HepG2 (cell line): ENCODE measurements at regions not wholly inside any gene's neighbourhood (a gene's known extent, or its start where the extent isn't known, plus 50 kb on each side); places are given as distances from the start of the nearest gene placed in this dataset.

Experiments
- ATAC-seq: fragments of 200-7000 bp; cut with Tn5 transposase; 3 replicates; pipeline ENCODE4 v1.9.1; 2020; ENCODE audit warnings: mild to moderate bottlenecking, moderate library complexity
- BruUV-seq: library from RNA; stranded (reverse); fragments of 400-500 nt; replicated peaks from 2 replicates; lab custom pipeline; 2021; lab: Mats Ljungman, UMichigan
- CTCF ChIA-PET: fragments of 300-600 bp; formaldehyde crosslinking; extraction: SDS; loops from one replicate; lab custom pipeline; 2021; ENCODE audit warnings: low total read pairs, inconsistent platforms, low intra/inter-chr PET ratio; lab: Yijun Ruan, JAX
- POLR2A ChIA-PET: fragments of 350-600 bp; sonication (Branson Sonifier 250); formaldehyde crosslinking; loops from one replicate; lab custom pipeline; 2020; ENCODE audit warnings: antibody characterized with exemption, inconsistent platforms; lab: Yijun Ruan, JAX
- DNase-seq: peaks from one replicate; pipeline ENCODE4 v3.0.0-alpha.2; 2015; ENCODE audit warnings: low spot score
- FAIRE-seq: peaks from 3 replicates; lab custom pipeline; 2011; peaks lifted over from hg19 to GRCh38; lab: Jason Lieb, UNC
- H2AFZ ChIP-seq: one replicate; pipeline ENCODE4 v1.6.1; 2011; ENCODE audit warnings: low read length, inconsistent platforms
- H3K27ac ChIP-seq: fragments of 300-600 bp; 3 replicates; pipeline ENCODE4 v1.8.0; 2011; ENCODE audit warnings: mixed run types, mild to moderate bottlenecking, mixed read lengths, low read length, inconsistent platforms; ENCODE audit not compliant: insufficient read depth; ENCODE audit errors: extremely low read length
- H3K27me3 ChIP-seq, 2 experiments: fragments of 200-600 bp in 1 of 2; 2 replicates in 1 of 2; 3 replicates in 1 of 2; pipeline versions ENCODE4 v1.6.0 to v1.8.0; 2011; ENCODE audit warnings: low read length in 2 of 2, mild to moderate bottlenecking in 2 of 2, moderate library complexity in 2 of 2, inconsistent platforms in 1 of 2; ENCODE audit not compliant: insufficient read depth in 2 of 2, control insufficient read depth in 1 of 2
- H3K36me3 ChIP-seq, 2 experiments: fragments of 200-600 bp in 1 of 2; replicated peaks in 1 of 2; 2 replicates in 1 of 2; 3 replicates in 1 of 2; pipeline versions ENCODE4 v1.5.1 to v1.8.0; 2011; ENCODE audit warnings: low read length in 2 of 2, inconsistent platforms in 1 of 2; ENCODE audit not compliant: insufficient read depth in 2 of 2, control insufficient read depth in 1 of 2
- H3K4me1 ChIP-seq: 2 replicates; pipeline ENCODE4 v1.5.1; 2012; ENCODE audit warnings: low read length, inconsistent platforms; ENCODE audit not compliant: insufficient read depth
- H3K4me2 ChIP-seq: 2 replicates; pipeline ENCODE4 v1.6.0; 2011; ENCODE audit warnings: low read depth, low read length, inconsistent platforms
- H3K4me3 ChIP-seq, 3 experiments: fragments of 200-600 bp in 1 of 3; sonication (generic), shearing (Covaris generic) in 1 of 3; replicated peaks in 1 of 3; 2 replicates each; pipeline ENCODE4 v1.5.1; 2011 to 2016; ENCODE audit warnings: low read length in 3 of 3, inconsistent platforms in 2 of 3, low read depth in 2 of 3, mild to moderate bottlenecking in 2 of 3, control low read depth in 1 of 3, mixed read lengths in 1 of 3; ENCODE audit not compliant: insufficient read depth in 1 of 3
- H3K79me2 ChIP-seq: one replicate; pipeline ENCODE4 v1.6.1; 2011; ENCODE audit warnings: low read length, inconsistent platforms; ENCODE audit not compliant: insufficient read depth
- H3K9ac ChIP-seq: 2 replicates; pipeline ENCODE4 v1.6.0; 2011; ENCODE audit warnings: mild to moderate bottlenecking, low read depth, low read length, inconsistent platforms; ENCODE audit not compliant: insufficient read depth
- H3K9me3 ChIP-seq: 2 replicates; pipeline ENCODE4 v1.5.1; 2012; ENCODE audit warnings: mild to moderate bottlenecking, low read length
- H4K20me1 ChIP-seq: 2 replicates; pipeline ENCODE4 v1.6.0; 2011; ENCODE audit warnings: inconsistent platforms, mild to moderate bottlenecking, low read length, moderate library complexity; ENCODE audit not compliant: insufficient read depth
- ARNT ChIP-seq: fragments of 450-650 bp; IDR thresholded peaks from 2 replicates; pipeline ENCODE4 v1.6.1; 2017
- ATF7 ChIP-seq, 2 experiments: fragments of 450-650 bp in 1 of 2; sonication (generic) in 1 of 2; formaldehyde crosslinking in 1 of 2; IDR thresholded peaks; 2 replicates each; pipeline versions ENCODE4 v1.4.0 to v1.6.1; 2016 to 2020; ENCODE audit warnings: antibody characterized with exemption in 1 of 2, mild to moderate bottlenecking in 1 of 2, missing genetic modification reagents in 1 of 2
- FOSL1 ChIP-seq: sonication (generic); formaldehyde crosslinking; IDR thresholded peaks from 2 replicates; pipeline ENCODE4 v1.9.0; 2021; ENCODE audit warnings: missing genetic modification reagents, borderline replicate concordance
- GATAD1 ChIP-seq: IDR thresholded peaks from 2 replicates; pipeline ENCODE4 v1.6.1; 2016; ENCODE audit warnings: missing genetic modification reagents, missing compliant biosample characterization
- IRF9 ChIP-seq: sonication (generic); formaldehyde crosslinking; IDR thresholded peaks from 2 replicates; pipeline ENCODE4 v1.8.0; 2022; ENCODE audit warnings: missing genetic modification reagents, mild to moderate bottlenecking, borderline replicate concordance
- KLF9 ChIP-seq: IDR thresholded peaks from 2 replicates; pipeline ENCODE4 v1.6.1; 2016; ENCODE audit warnings: low read depth
- MEIS1 ChIP-seq: sonication (generic); formaldehyde crosslinking; IDR thresholded peaks from 2 replicates; pipeline ENCODE4 v1.9.0; 2021; ENCODE audit warnings: mild to moderate bottlenecking, missing genetic modification reagents, moderate library complexity, borderline replicate concordance
- PRPF4 ChIP-seq: fragments of 200-400 bp; formaldehyde crosslinking; IDR thresholded peaks from 2 replicates; pipeline ENCODE4 v1.6.1; 2016; ENCODE audit warnings: low read length, low read depth; ENCODE audit not compliant: poor library complexity, severe bottlenecking
- SIN3A ChIP-seq: IDR thresholded peaks from 2 replicates; pipeline ENCODE4 v1.6.1; 2011; ENCODE audit warnings: low read depth, mild to moderate bottlenecking, control low read depth, low read length, borderline replicate concordance
- SMAD3 ChIP-seq: sonication (generic); formaldehyde crosslinking; IDR thresholded peaks from 2 replicates; pipeline ENCODE4 v1.4.0; 2020; ENCODE audit warnings: missing genetic modification reagents
- YEATS4 ChIP-seq: sonication (generic); formaldehyde crosslinking; IDR thresholded peaks from 2 replicates; pipeline ENCODE4 v1.4.0; 2020; ENCODE audit warnings: missing genetic modification reagents, borderline replicate concordance
- ZFP62 ChIP-seq: sonication (generic); formaldehyde crosslinking; IDR thresholded peaks from 2 replicates; pipeline ENCODE4 v1.4.0; 2020; ENCODE audit warnings: missing genetic modification reagents
- ZNF274 ChIP-seq: sonication (generic); formaldehyde crosslinking; IDR thresholded peaks from 2 replicates; pipeline ENCODE4 v1.5.1; 2020; ENCODE audit warnings: mild to moderate bottlenecking, missing genetic modification reagents
- WGBS: methylation state at CpG from one replicate; pipeline ENCODE4 v1.1.6; 2017; ENCODE audit warnings: low lambda C conversion rate; 5-methylcytosine and 5-hydroxymethylcytosine counted together
- in situ Hi-C: cut with HindIII; loops from 2 replicates; pipeline ENCODE4 v1.10.0; 2017; ENCODE audit warnings: low pct_unique_long_range_greater_than_20kb; ENCODE audit not compliant: extremely low pct_ligation_motif_present
- intact Hi-C: fragments of 100-400 bp; cut with micrococcal nuclease; formaldehyde crosslinking; loops from one replicate; pipeline ENCODE4 v1.10.0; 2022; ENCODE audit not compliant: unreplicated experiment
- TF ChIP-seq, protein P1 (sequence below): sonication (generic); formaldehyde crosslinking; IDR thresholded peaks from 2 replicates; pipeline ENCODE4 v1.4.0; 2020; ENCODE audit warnings: mild to moderate bottlenecking, missing genetic modification reagents
- TF ChIP-seq, protein P2 (sequence below): sonication (generic); formaldehyde crosslinking; IDR thresholded peaks from 2 replicates; pipeline ENCODE4 v1.9.0; 2021; ENCODE audit warnings: missing genetic modification reagents, borderline replicate concordance
- TF ChIP-seq, protein P3 (sequence below): sonication (generic); formaldehyde crosslinking; IDR thresholded peaks from 2 replicates; pipeline ENCODE4 v1.8.0; 2022; ENCODE audit warnings: missing genetic modification reagents, mild to moderate bottlenecking, moderate library complexity, borderline replicate concordance

DNA sequence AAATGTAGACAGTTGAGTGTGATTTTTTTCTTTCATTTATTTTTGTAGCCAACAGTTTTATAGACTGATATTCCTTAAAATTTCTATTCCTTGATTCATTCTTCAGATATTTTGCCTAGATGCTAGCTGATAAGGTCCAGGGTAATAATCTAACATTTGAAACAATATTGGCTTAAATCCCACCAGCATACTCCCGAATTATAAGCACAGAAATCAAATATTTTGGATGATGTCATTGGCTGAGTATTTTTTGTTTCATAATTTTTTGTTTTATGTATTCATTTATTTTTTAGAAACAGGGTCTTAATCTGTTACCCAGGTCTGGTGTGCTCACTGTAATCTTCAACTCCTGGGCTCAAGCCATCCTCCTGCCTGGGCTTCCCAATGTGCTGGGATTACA, 88.4 kb downstream of the ISL1 start:
- Histone ChIP-seq H3K4me1 (no peaks in the 10 kb centered on the region), H3K9me3 (no peaks in the 10 kb centered on the region), H3K9ac (no peak overlapping the region), H3K27ac (no peak overlapping the region), H3K27me3 (no peaks in the 10 kb centered on the region), H3K36me3 (no peaks in the 10 kb centered on the region), H3K4me3 (no peak overlapping the region), H2AFZ (no peak overlapping the region), H4K20me1 (no peaks in the 10 kb centered on the region), H3K79me2 (no peaks in the 10 kb centered on the region), H3K4me2 (no peak overlapping the region)
- in situ Hi-C loops (no loop called here), intact Hi-C loops (no loop called here)
- FAIRE-seq (no peak), ATAC-seq (no peak), DNase-seq (no peak)
- 3% methylated on average over 1 of the region's 1 CpG for WGBS
- peak; percentile 70 for TF ChIP-seq ATF7 (IDR thresholded peaks at IDR 0.05)
- no peak for TF ChIP-seq ATF7 (CRISPR knock-in tag; IDR thresholded peaks at IDR 0.05)
- no peak for TF ChIP-seq SIN3A
- BruUV-seq: no TSS peak
- POLR2A ChIA-PET: no interaction called here
- CTCF ChIA-PET: no interaction called here

- in situ Hi-C loops (no loop called here), intact Hi-C loops (no loop called here)
- no peak for FAIRE-seq
- no TSS peak for BruUV-seq
- POLR2A ChIA-PET: no interaction called here
- Histone ChIP-seq H3K9ac (no peak overlapping the region), H4K20me1 (no peaks in the 10 kb centered on the region), H3K79me2 (no peaks in the 10 kb centered on the region), H3K9me3 (no peaks in the 10 kb centered on the region), H2AFZ (no peak overlapping the region), H3K36me3 (no peaks in the 10 kb centered on the region), H3K27me3 (no peaks in the 10 kb centered on the region), H3K4me3 (no peak overlapping the region), H3K4me2 (no peak overlapping the region), H3K27ac (no peak overlapping the region), H3K4me1 (no peaks in the 10 kb centered on the region)
- CTCF ChIA-PET: no interaction called here
- DNase-seq: no peak
- 0% methylated on average over 1 of the region's 1 CpG for WGBS
- ATAC-seq: no peak
- TF ChIP-seq YEATS4 (CRISPR knock-in tag) (no peak), ZNF274 (CRISPR knock-in tag) (no peak), KLF9 (CRISPR knock-in tag) (no peak), MEIS1 (no peak), ARNT (no peak), GATAD1 (CRISPR knock-in tag) (no peak), PRPF4 (no peak), ZFP62 (CRISPR knock-in tag) (no peak), SMAD3 (no peak), IRF9 (CRISPR knock-in tag) (no peak), FOSL1 (no peak)
- TF ChIP-seq, protein P1, sequence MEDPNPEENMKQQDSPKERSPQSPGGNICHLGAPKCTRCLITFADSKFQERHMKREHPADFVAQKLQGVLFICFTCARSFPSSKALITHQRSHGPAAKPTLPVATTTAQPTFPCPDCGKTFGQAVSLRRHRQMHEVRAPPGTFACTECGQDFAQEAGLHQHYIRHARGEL (CRISPR knock-in tag): no peak
- TF ChIP-seq, protein P2, sequence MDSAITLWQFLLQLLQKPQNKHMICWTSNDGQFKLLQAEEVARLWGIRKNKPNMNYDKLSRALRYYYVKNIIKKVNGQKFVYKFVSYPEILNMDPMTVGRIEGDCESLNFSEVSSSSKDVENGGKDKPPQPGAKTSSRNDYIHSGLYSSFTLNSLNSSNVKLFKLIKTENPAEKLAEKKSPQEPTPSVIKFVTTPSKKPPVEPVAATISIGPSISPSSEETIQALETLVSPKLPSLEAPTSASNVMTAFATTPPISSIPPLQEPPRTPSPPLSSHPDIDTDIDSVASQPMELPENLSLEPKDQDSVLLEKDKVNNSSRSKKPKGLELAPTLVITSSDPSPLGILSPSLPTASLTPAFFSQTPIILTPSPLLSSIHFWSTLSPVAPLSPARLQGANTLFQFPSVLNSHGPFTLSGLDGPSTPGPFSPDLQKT (CRISPR knock-in tag): no peak
- TF ChIP-seq, protein P3, sequence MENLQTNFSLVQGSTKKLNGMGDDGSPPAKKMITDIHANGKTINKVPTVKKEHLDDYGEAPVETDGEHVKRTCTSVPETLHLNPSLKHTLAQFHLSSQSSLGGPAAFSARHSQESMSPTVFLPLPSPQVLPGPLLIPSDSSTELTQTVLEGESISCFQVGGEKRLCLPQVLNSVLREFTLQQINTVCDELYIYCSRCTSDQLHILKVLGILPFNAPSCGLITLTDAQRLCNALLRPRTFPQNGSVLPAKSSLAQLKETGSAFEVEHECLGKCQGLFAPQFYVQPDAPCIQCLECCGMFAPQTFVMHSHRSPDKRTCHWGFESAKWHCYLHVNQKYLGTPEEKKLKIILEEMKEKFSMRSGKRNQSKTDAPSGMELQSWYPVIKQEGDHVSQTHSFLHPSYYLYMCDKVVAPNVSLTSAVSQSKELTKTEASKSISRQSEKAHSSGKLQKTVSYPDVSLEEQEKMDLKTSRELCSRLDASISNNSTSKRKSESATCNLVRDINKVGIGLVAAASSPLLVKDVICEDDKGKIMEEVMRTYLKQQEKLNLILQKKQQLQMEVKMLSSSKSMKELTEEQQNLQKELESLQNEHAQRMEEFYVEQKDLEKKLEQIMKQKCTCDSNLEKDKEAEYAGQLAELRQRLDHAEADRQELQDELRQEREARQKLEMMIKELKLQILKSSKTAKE (CRISPR knock-in tag): no peak
Measured at GRCh38 chr5:51472472-51472871, 89.2 kb downstream of the ISL1 start.
